ENCODE measurements at regions not wholly inside any gene's neighbourhood (a gene's known extent, or its start where the extent isn't known, plus 50 kb on each side); places are given as distances from the start of the nearest gene placed in this dataset.
"Not testable (repeated sequence)": the region's sequence is repeated elsewhere in the genome, so short reads cannot be mapped to it uniquely, and the experiment has no call there.

- DNase-seq (ENCODE audit: low spot score) = no peak
These were observed 586.7 kb downstream of the HINT1 start for GRCh38 chr5:130578354-130578753.

DNA sequence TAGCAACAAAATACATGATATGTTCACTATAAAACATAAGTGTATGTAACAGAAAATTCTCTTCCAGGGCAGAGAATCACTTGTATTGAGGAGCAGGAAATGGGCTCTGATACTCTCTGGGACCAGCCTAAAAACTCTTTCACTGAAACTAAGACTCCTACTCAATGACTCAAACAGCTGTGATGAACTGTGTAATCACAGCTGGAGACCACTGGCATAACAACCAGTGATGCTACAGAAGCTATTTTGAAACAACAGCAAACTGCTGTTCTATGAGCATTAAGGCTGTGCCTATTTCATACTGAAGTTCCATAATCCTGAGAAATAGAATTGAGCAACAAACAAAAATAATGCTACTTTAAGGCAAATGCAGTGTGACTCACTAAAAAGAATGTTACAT is 594.0 kb downstream of the HINT1 start:
- no peak for DNase-seq (ENCODE audit: low spot score)

- DNase-seq (ENCODE audit: low spot score) = no peak
These were observed 596.3 kb downstream of the HINT1 start for GRCh38 chr5:130568791-130569190.

- DNase-seq (ENCODE audit: low spot score) = no peak
These were observed 609.6 kb downstream of the HINT1 start for GRCh38 chr5:130555429-130555828.

DNA sequence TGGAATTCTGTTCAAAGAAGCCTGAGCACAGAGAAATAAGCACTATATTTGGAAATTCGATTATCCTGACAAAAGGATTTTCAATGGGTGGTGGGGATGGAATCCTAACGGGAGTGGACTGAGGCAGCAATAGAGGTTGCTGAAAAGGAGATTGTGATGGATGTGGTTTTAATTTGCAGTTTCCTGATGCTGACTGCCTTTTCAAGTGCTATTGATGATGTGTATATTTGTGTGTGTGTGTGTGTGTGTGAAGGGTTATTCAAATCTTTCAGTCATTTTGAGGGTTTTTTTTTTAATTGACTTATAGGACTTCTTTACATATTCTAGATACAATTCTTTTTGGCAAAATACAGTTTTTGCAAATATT is 614.5 kb downstream of the HINT1 start:
- no peak for DNase-seq (ENCODE audit: low spot score)

DNA sequence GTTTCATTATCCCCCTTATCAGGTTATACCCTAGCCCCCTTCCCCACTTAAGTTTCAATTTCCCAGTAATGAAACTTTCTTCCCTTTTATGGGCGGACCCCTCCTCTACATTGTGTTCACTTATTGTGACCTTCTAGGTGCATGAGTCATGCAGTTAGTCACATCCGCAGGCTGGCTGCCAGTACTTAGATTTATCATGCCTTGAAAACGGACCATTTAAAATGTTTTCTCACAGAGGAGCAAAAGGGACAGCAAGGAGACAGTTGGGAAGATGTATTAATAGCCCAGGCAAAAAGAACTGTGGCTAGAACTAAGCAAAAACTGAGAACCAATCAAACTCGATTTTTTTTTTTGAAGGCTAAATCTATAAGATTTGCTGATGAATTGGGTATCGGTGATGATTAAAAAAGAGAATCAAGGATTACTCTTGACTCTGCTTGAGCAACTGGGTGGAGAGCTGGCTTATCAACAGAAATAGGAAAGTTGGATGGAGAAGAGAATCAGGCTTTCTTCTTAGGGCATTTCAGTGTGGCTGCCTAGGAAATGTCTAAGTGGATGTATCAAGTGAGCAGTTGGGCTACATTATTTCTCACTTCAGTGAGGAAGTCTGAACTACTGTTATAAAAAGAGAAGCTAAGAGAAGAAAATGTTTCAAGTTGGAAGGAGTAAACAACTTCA is 615.0 kb downstream of the HINT1 start:
- no peak for DNase-seq (ENCODE audit: low spot score)

DNA sequence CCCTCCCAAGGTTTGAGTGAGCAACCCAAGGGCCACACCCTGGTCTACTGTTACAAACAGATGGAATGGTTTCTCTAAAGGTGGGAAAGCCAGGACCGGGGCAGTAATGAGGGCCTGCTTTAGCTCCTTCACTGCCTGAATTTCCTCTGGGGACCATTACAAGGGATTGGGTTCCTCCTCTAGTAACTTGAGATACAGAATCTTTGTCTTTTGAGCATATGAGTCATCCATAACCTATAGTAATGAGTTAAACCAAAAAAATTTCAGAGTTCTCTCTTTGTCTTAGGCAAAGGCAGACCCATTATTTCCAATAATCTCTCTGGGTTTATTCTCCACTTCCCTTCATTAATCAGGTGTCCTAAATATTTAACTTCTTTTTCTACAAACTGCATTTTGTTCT is 618.8 kb downstream of the HINT1 start:
- DNase-seq (ENCODE audit: low spot score) = no peak

DNA sequence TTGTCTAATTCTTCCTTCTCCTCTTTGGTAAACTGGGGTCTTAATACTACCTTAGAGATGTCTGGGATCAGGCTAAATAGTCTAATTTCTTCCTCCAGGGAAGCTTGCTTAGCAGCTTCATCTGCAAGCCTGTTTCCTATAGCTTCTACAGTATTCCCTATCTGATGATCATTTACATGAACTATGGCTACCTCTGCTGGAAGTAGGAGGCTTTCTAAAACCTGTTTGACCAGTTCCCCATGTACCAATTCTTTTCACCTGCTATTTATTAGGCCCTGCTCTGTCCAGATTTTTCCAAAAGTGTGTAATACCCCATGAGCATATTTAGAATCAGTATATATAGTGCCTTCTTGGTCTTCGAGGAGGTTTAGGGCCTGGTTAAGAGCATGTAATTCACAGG is 619.8 kb downstream of the HINT1 start:
- no peak for DNase-seq (ENCODE audit: low spot score)

- no peak for DNase-seq (ENCODE audit: low spot score)
These were observed 623.3 kb downstream of the HINT1 start for GRCh38 chr5:130541617-130542221.

DNA sequence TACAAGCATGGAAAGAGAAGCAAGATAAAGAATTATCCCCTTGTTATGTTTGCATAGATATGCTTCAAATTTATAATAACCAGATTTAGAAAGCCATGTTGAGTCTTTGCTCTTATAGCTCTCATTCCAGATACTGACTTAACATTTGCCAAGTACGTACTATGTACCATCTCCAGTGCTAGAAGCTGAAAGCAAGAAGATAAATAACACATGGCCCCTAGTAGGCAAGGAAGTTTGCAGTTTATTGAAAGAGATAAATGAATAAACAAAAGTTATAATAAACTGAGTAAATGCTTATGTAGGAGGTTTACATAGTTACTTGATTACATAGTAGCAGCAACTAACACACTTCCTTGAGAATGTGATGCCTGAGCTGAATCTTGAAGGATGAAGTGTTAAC is 628.4 kb downstream of the HINT1 start:
- DNase-seq (ENCODE audit: low spot score) = no peak

DNA sequence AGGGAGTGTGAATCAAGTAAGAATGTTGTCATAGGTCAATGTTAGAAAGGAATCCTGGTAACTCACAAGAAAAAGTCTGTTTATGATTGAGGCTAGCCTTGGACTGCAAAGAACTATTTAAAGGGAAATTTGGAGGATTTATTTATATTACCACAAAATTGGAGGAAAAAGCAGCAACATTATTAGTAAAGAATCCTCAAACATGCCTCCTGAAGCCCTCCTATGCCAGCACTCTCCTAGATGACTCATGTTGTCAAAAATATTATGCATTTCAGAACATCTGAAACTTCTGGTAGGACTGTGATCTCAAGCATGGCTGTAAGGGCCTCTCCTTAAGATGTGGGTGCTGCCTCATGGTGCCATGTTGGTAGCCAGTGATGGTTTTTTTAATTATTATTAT is 628.5 kb downstream of the CHSY3 start:
- no peak for DNase-seq (ENCODE audit: low spot score)

- DNase-seq (ENCODE audit: low spot score) = no peak
These were observed 625.5 kb downstream of the CHSY3 start for GRCh38 chr5:130529511-130530485.

GRCh38 chr5:130529111-130529510 is 624.8 kb downstream of the CHSY3 start:
- no peak for DNase-seq (ENCODE audit: low spot score)

DNA sequence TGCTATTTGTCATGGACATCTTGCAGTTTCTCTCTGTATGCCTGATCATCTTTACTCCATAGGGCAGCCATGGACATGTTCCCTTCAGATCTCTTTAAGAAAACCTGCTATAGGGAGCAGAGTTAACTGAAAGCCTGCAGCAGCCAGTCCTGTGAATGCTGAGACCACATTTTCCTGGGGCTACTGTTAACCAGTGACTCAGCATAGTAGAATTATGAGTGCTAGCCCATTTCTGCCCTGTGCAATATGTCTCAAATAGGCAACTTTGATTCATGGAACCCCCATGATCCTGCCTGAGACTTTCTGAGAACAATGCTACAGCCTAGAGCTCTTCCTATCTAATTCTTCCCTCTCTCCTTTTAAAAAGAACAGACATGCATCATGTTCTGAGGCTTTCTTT is 624.2 kb downstream of the CHSY3 start:
- DNase-seq (ENCODE audit: low spot score) = no peak

DNA sequence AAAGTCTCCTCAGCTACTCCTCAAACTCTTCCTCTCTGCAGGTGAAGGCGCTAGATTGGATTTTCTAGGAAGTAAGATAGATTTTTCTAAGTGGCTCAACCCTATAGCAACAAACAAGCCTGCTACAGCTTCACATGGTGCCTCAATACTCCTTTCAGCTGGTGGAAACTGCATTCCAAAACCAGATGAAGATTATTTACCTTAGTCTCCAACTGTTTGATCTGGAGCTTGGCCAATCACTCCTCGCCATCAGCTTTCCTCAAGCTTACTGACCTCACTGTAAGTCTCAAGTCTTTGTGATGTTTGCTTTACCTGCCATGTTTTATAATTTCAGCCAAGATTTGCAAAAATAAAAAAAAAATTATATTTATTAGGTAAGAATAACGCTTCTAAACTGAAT is 622.4 kb downstream of the CHSY3 start:
- DNase-seq (ENCODE audit: low spot score) = no peak

DNA sequence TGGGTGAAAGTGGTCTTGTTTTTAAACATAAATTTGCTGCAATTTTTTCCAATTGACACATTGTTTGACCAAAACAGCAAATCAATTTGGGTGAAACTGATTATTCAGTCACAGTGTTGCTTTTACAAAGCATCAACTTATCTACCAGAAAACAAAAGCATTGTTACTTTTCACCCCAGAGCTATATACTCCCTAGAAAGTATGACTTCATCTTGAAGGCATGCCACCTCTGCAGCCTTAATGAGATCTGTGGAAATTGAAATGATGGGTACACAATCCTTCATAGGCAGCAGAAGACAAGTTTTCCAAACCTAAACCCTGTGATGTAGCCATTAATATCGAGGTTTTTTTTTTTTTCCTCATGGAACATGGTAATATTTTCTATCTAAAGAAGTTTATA is 615.9 kb downstream of the CHSY3 start:
- DNase-seq (ENCODE audit: low spot score) = no peak

DNA sequence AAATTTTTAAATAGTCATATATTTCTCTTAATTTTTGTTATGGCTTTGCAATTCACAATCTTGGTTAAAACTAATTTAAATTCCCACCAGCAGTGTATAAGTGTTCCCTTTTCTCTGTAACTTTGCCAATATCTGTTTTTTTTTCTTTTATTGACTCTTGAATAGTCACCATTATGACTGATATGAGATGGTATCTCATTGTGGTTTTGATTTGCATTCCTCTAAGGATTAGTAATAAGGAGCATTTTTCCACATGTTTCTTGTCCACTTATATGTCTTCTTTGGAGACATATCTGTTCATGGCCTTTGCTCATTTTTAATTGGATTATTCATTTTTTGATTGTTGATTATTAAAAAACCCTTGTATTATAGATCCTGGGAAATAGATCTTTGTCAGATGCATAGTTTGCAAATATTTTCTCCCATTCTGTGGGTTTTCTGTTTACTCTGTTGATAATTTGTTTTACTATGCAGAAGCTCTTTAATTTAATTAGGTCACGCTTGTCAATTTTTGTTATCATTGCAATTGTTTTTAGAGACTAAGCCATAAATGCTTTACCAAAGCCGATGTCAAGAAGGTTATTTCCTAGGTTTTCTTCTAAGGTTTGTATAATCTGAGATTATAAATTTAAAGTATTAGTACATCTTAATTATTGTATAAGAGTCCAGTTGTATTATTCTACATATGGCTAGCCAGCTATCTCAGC is 610.9 kb downstream of the CHSY3 start:
- DNase-seq (ENCODE audit: low spot score) = no peak

- peak; percentile 34 for DNase-seq (ENCODE audit: low spot score)
These were observed 598.4 kb downstream of the CHSY3 start for GRCh38 chr5:130502702-130503101.

DNA sequence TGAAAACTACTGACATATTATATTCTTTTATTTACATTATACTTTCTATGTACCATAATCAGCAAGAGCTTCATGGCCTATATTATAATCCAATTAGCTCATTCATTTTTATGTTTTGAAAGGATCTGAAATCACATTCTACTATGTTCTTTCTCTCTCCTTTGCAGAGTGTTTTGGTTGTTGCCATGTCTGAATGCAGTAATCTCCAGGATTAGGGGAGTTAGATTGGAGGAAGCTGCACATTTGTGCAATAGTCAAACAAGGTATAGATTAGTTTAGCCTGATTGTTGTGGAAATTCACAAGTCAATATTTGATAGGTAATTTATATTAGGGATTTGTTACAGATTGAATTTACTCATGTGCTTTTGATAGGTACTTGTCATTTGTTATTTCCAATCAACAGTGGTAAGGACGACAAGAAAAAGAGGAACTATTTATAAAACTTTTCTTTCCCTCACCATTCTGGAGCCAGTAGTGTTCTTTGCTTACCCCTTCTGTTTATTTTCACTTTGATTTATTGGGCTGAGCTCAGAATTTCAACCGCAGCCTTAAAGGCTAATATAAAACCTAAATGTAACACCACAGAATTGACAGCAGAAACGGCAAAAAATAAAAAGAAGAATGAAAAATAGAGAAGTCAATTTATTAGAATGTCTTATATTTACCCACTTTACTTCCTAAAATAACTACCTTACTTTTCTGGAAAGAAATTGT is 597.0 kb downstream of the CHSY3 start:
- no peak for DNase-seq (ENCODE audit: low spot score)

DNA sequence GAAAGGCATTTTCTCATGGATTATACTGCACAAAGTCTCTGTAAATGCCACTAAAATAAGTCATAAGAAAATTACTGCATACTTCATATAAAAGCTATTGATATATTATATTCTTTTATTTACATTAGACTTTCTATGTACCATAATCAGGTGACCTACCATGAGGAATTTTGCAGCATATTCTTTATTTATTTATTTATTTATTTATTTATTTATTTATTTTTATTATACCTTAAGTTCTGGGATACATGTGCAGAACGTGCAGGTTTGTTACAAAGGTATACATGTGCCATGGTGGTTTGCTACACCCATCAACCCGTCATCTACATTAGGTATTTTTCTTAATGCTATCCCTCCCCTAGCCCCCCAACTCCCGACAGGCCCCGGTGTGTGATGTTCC is 596.2 kb downstream of the CHSY3 start:
- not testable (repeated sequence) for DNase-seq (ENCODE audit: low spot score)

DNA sequence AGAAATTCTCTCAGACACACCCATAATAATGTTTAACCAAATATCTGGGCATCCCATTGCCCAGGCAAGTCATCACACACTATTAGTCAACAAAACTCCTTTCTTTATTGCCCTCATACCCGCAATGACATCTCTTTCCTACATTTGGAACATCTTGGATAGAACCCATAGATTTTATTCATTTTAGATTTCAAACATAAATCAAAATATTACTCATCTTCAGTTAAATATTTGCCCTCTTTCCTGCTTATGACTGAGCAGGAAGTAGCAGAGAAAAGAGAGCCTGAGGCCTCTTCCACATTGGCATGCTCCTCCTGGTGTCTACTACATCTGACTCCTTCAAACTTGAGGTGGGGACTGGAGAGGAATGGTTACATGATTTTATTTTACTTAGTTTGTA is 592.0 kb downstream of the CHSY3 start:
- no peak for DNase-seq (ENCODE audit: low spot score)

DNA sequence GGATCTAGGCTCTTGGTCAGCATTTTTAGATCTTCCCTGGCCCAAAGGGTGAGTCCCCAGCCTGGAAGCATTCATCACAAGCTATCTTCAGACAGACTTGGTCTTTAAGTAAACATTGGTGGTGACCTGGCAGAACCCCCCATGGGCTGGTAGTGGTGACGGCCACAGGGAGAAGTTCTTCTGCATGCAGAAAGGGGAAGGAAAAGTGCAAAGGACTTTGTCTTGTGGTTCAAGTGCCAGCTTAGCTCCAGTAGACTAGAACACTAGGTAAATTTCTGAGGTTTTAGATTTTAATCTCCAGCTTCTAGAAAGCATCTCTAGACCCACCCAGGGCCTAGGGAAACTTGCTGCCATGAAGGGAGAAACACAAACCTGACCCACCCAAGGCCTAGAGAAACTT is 584.0 kb downstream of the CHSY3 start:
- no peak for DNase-seq (ENCODE audit: low spot score)

Data from ecto neural progenitor cell (in vitro differentiated cells).